GM19025 (cell line): ENCODE measurements at regions not wholly inside any gene's neighbourhood (a gene's known extent, or its start where the extent isn't known, plus 50 kb on each side); places are given as distances from the start of the nearest gene placed in this dataset.

Experiments
- ATAC-seq: cut with Tn5 transposase; IDR thresholded peaks from one replicate; pipeline ENCODE4 v1.9.1; 2021; ENCODE audit warnings: mild to moderate bottlenecking, low read depth, moderate library complexity; ENCODE audit not compliant: unreplicated experiment

DNA sequence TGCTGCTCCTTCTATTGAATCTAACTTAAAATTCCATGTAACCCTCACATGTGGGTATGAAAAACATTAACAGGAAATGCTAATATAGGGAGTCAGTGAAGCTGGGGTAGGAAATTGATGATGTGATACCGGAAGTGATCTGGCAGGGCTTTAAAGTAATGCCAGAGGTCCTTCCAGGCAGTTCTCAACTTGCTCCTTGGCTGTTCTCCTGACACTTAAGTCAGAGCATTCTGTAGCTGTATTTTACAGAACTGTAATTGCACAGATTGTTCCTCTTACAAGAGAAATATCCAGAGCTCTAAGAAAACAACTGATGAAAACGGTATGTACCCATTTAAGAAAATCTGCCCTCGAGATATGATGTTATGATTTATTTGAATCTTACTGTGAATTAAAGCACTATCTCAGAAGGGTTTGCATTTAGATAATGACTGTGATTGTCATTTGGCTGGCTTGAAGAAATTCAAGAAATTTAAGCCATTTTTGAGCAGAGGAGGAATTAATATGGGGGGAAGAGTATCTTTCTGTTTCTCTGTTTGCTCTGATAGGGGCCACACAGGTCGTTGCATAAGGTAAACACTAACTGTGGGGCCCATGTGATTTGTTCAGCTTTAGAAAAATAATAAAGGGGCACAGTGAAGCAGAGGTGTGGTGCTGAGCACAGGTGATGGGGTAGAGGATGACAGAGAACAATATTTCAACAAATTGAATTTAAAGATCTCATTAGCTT lies 88.4 kb downstream of the BBS10 start:
- no peak for ATAC-seq

DNA sequence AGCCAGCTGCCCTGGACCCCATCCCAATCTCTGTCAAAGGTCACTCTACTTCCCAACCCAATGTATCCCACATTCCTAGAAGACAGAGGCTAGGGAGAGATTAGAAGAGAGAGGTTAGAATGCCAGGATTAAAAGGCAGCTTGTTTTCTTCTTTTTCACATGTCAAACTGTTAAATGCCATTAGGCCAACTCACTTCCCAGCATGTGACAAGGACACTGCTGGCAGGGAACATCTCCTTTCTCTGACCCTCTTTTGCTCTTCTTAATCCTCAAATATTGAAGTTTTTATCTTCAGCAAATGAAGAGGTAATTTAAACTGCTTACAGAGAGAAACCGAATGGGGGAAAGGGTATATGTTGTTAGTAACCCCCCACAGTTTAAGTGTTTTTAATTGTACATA lies 89.1 kb downstream of the BBS10 start:
- no peak for ATAC-seq

DNA sequence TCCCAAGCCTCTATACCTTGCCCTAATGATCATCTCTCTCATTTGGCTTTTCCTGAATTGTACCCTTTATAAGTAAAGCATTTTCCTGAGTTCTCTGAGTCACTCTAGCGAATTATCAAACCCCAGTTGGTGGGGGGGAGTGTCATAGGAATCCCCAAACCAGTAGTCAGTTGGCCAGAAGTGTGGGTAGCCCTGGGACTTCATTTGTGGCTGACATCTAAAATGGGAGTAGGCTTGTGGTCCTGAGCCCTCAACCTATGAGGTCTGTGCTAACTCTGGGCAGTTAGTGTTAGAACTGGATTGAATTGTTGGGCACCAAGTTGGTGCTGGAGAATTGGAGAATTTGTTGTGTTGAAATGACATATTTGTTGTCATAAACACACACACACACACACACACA lies 91.3 kb downstream of the BBS10 start:
- ATAC-seq = no peak

DNA sequence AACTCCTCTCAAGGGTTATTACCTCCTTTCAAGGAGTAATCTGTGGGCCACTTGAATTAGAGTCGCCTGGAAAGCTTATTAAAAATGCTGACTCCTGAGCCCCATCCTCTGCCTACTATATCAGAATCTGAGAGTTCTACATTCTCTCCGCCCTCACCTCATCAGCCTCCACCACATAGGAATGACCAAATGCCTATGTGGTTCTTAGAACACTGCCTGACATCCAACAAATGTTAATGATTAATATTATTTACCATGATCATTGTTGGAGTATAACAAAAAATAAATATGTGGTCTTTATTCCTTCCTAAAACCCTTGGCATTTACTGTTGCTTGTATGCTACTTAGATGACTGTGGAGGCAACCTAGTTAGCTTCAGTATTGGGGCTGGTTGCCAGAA lies 91.9 kb downstream of the BBS10 start:
- ATAC-seq = no peak

DNA sequence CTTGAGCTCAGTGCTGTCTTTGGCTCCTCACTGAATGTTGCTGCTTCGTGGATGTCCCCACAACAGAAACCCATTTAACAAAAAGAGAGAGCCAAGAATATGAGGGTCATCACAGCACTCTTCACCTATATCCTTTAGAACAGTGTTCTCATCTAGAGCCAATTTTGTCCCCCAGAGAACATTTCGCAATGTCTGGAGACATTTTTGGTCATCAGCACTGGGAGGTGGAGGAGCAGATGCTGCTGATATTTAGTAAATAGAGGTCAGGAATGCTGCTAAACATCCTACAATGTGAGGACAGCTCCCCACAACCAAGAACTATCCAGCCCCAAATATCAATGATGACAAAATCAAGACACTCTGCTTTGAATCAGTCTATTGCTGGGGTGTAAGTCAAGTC lies 92.5 kb downstream of the BBS10 start:
- no peak for ATAC-seq

DNA sequence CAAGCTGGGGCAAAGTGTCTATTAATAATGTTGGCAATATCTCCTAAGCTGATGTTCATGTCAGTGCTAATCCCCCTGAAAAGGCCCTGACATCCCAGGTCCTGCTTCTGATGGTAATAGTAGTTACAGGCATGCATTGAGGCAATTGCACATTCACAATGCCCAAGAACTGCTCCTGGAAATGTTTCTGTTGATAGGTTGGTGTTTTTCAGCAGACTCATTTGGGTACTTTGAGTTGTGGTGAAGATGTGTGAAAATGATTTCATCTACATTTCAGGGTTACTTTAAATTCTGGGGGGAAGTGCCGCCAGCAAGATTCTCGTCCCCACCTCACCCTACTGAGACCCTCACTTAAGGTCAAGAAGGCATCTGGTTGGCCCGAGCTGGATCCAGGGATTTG lies 92.9 kb downstream of the BBS10 start:
- no peak for ATAC-seq

DNA sequence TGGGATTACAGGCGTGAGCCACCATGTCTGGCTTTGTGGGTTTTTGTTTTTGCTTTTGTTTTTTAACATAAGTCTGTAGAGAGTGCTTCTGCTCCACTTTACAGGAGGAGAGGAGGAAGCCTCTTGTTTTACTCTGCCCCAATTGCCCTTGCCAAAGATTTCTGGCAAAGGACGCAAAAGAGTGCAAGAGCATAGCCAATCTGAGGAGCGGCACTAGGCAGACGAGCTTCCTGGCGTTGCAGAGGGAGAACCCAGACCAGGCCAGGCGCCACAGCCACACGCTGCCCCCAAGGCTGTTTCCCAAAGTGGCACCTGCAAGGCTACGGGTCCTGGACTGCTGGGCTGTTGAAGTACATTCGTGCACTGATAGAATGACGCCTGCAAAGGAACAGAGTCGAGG lies 96.2 kb downstream of the BBS10 start:
- no peak for ATAC-seq

DNA sequence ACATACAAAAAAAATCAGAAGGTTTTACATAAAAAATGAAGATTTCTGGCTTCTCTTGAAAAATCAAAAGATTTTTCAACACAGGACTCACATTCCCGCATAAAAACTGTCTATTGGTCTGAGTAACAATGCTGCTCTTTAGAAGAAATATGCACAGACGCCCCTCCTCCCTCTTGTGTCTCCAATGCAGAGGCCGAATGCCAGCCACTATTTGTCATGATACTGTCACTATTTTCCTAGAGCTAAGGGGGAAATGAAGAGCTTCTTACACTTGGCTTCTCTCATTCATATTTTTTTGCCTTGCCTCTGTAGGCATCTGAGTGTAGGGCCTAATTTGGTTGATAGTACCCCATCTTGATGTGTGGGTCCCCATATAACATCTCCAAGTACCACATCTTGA lies 98.0 kb downstream of the BBS10 start:
- ATAC-seq = no peak

DNA sequence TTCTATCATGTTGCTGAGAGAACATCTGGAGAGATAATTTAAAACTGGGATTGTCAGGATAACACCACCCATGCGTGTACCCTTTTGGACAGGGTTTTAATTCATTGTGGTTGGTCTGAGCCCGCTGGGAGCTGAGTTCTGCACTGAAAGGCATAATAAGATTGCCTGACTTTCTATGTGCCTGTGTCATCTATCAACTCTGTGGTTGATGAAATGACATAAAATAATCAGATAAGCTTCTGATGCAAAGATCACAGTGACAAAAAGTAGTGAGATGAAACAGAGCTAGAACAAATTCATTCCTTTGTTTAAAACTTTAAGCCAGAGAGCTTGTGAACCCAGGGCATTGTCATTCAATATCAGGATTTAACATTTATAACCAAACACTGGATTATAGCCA lies 98.7 kb downstream of the BBS10 start:
- no peak for ATAC-seq

DNA sequence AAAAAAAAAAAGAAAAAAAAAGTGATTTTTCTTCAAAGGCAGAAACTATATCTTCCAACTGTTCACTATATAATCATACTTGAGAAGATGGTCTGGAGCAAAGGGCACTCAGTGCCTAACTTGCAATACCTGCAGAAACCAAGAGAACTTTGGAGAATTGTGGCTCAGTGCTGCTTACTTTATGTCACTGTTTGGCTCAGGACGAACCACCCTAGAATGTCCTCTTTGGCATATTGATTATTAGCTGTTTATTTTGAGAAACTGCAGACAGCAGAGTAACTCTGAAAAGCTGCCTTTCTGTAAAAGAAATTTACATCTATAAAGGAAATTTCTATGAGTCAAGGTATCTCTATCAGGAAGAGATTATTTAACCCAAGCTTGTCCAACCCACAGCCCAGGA lies 100.2 kb downstream of the BBS10 start:
- no peak for ATAC-seq

DNA sequence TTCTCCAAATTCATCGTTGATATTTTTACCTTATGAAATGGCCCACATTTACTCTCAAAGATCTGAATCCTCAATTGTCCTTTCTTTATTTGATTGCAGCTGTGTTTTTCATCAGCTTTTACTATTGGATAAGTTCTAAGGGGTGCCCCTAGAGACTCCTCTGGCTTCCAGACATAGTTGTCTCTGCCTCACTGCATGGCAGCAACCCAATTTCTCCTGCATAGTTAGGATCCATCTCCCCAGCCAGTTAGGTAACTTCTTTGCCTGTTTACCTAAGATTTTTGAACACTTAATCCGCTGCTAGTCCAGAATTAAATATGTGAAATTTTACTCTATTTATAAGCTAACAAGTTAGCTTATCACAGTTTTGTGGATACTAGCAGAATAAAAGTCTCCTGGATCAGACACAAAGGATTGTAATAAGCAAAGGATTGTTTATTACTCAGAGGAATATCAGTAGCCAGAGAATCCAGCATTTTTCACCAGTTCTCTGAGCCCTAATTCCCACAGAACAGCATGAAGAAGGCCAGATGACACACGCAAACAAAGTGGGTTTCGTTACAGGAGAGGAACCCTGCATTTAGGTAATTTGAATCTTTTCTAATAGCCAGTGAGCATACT lies 101.1 kb downstream of the BBS10 start:
- no peak for ATAC-seq

DNA sequence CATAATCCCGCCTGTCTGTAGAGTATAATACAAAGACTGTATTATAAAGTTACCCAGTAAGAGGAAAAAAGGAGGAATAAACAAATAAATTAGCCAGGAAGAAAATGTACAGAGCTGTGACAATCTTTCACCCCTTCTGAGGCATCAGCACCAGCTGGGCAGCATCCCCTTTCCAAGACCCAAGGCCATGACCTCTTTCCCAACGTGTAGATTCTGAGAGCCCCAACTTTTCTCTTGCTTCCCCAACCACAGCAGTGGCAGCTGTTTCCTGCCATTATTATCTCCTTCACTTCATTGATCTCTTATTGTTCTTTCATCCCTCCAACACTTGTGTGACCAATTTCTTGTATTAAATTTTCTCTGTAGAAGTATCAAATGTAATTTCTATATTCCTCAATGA lies 101.6 kb downstream of the BBS10 start:
- no peak for ATAC-seq

DNA sequence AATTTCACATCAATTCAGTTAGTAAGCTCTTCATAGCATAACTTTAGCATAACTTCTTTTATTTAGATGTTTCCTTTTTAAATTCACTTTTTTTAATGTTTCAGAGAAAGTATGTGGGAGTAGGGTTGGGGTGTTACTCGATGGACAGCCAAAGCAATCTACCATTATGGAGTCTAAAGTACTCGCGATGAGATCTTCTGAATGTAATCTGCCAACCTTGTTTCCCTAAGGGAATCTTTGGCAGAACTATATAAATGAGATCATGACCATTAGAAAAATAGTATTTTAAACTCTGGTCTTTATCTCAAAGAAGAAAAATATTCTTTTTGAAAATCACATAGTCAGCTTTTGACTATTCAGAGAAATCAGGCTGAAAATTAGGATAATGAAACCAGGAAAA lies 103.9 kb downstream of the BBS10 start:
- ATAC-seq = no peak

DNA sequence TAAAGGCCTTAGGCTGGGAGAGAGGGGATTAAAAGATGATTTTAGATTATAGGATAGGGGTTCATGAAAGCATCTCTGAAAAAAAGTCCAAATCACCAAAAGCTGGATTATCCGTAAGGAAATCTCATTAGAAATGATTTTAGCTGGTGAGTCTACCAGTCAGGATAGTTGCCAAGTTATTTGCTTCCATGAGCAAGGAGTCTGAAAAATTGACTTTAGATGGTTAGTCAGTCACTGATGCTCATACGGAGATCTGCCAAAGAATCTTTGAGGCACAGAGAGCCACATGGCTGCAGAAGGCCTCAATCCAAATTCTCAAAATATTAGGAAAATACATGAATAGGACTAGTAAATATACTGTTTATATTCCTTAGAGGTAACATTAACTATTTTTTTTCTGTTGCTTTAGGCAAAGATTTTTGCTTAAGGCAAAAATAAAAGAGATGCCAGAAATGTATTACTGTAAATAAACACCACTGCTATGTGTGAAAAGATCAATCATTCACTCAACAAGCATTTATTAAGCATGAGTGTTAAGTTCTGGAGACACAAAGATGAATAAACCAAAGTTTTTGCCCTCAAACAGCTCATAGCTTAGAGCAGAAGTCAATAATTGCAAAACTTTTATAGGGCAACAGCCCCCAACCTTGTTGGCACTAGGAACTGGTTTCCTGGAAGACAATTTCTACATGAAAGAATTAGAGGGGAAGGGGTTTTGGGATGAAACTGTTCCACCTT lies 105.2 kb downstream of the BBS10 start:
- ATAC-seq = no peak

DNA sequence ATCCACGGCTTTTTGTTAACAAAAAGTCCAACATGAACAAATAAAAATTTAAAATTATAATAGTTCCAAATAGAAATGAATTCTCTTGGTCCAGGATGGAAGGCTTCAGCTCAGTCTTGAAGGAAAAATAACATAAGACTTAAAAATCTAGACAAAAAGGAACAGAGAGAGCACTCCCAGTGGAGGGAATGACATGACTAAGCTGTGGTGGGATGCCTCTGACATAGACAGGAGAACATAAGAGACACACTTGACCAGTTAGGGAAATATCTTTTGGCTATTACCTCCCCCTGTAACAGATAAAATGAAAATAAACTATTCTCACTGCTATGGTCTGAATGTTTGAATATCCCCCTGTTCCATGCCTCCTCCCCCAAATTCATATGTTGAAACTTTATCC lies 106.8 kb downstream of the BBS10 start:
- ATAC-seq = no peak

DNA sequence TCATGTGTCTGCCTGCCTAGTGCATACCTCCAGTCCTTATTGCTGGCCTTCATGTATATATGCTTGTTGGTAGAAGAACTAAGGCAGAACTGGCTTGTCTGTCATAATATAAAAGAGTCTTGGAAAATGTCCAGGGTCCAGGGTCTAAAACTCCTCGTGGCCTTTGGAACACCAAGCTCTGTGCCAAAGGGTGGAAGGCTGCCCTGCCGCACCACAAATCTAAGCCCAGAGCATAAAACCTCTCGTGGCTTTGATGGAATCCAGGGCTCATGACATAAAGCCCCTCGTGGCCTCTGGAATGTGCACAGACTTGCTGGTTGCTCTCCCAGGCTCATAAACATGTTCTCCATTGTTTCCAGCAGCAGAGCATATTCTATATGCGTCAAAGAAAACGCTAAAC lies 107.9 kb downstream of the BBS10 start:
- no peak for ATAC-seq

DNA sequence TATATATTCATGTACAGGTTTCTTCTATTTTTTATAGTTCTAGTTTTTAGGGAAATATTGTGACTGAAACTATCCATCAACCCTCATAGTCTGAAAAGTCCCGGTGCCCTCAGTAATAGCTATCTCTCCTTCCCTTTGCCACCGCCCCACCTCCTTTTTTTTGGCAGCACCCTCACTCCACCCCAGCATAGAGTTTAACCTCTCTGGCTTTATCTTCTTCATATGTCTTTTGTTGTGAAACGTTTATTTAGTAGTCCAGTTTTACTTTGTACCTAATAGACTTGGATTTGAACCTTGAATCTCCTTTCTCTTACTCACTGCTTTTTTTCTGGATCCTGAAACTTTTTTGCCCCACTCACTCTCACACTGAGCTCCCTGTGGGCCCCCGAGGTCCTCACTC lies 109.5 kb downstream of the BBS10 start:
- no peak for ATAC-seq

DNA sequence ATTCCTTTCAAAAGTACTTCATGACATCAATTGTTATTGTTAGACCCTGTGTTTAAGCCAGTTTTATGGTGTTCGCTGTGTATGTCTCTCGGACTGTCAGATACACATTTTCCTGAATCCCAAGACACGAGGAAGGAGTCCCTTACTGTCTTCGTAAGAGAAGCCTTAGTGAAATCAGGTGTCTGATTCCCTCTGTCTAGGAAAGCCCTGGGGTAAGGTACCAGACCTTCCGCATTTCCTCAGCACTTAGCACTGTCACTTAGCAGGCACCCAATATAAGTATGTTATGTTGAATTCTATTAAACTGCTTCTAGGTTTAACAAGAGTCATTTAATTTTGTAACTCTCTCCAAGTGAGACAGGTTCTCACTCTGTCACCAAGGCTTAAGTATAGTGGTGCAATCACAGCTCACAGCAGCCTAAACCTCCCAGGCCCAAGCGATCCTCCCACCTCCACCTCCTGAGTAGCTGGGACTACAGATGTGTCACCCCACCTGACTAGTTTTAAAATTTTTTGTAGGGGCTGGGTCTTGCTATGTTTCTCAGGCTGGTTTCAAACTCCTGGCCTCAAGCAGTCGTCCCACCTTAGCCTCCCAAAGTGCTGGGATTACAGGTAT lies 111.0 kb downstream of the BBS10 start:
- ATAC-seq = no peak

DNA sequence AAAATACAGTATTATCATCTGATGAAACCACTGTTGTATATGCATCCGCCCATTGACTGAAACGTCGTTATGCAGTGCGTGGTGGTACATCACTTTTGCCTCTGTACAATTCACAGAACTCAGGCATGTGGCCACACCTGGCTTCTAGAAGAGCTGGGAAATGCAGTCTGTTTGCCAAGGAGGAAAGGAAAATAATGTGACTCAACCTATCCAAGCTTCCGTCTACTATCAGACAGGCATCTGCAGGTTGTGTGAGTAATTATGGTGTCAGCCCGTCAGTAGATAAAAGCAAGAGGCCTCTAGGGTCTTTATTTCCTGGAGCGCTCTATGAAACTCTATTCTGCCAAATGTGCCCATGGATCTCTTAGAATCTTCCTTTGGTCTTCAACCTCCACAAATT lies 111.6 kb downstream of the BBS10 start:
- ATAC-seq = no peak

DNA sequence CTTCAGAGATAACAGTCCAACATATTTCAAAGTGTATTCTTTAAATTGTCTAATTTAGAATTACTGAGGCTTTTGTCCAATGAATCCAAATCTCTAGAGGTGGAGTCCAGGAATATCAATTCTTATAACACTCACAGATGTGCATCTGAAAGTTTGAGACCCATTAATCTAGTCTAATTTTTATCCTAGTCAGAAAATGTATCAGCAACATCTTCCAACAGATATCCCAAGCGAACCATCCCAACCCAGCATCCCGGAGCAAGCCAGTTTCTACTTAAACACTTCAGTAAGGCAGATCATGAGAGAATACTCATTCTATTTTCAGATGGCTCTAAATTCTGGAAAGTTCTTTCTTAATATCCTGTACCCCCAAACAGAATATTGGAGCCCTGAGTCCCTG lies 113.5 kb downstream of the BBS10 start:
- ATAC-seq = no peak

DNA sequence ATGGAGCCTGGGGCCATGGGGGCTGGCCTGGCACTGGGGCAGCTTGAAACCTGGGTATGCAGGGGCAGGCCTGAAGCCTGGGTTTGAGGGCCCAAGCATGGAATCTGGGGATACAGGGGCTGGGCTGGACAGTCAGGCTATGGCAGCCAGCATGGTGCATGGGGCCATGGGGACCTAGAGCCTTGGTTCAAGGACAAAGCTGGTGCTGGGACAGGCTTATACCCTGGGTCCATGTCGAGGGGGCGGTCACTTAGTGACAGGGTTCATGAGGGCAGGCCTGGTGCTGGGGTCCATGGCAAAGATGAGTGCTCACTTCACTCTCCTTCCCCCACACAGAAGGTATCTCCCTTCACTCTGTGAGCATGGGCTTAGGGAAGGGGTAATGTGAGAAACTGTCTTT lies 116.2 kb downstream of the BBS10 start:
- ATAC-seq = no peak

DNA sequence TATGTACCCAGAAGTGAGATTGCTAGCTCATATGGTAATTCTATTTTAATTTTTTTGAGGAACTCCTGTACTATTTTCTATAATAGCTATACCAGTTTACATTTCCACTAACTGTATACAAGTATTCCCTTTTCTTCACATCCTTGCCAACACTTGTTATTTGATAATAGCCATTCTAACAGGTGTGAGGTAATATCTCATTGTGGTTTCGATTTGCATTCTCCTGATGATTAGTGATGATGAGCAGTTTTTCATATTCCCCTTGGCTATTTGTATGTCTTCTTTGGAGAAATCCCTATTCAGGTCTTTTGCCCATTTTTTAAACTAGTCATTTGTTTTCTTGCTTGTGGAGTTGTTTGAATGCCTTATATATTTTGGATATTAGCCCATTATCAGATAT lies 121.3 kb downstream of the BBS10 start:
- ATAC-seq = no peak
